Right renal cortex interstitium (tissue), 3 donors: ENCODE measurements at regions not wholly inside any gene's neighbourhood (a gene's known extent, or its start where the extent isn't known, plus 50 kb on each side); places are given as distances from the start of the nearest gene placed in this dataset.

Experiments used
- DNase-seq, 3 donors: peaks; one replicate each; pipeline ENCODE4 v3.0.0-alpha.2; 2013; ENCODE audit warnings: low read depth in 3 of 3, low spot score in 2 of 3

- DNase-seq = no peak
Observed at GRCh38 chr1:190540366-190540765, 62.7 kb upstream of the BRINP3 start.

GRCh38 chr1:190551638-190552037 lies 74.0 kb upstream of the BRINP3 start:
- DNase-seq = no peak

DNA sequence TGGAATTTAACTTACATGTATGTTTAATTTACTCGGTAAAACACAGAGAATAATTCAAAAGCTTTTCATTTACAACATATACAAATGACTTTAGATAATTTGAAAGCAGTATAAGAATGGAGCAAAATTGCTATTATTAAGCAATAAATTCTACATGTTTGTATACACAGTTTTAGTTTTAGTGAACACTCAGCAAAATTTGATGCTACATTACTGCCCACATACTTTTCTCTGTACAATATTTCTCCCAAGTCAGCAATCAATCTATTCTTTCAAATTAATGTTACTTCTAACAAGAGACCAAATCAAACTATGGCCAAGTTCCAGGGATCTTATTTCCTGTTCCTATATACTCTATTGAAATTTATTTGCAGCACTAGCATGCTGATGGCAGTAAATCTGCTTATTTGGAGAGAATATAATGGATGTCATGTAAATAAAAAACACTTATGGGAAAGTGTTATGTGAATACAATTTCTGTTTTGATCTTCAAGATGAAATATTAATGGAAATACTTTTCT lies 82.6 kb upstream of the BRINP3 start:
- DNase-seq = no peak

- DNase-seq = no peak
Observed at GRCh38 chr1:190563230-190563629, 85.6 kb upstream of the BRINP3 start.

DNA sequence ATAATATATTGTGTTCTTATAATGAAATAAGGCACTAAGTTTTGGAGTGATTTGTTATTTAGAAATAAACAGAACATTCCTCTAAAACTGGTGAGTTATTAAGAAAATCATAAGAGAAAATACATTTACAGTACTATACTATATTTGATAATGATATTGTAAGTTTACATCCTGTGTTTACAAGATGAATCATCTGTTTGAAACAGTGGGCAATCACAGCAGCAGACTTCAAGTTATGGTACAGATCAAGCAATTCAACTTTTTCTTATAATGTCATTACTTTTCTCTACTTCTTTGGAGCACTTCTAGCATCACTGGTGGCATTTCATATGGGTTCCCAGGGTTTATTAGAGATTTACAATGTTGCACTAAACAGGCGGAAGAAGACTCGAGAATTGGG lies 86.5 kb upstream of the BRINP3 start:
- DNase-seq = no peak

GRCh38 chr1:190578017-190578416 lies 100.4 kb upstream of the BRINP3 start:
- no peak for DNase-seq

DNA sequence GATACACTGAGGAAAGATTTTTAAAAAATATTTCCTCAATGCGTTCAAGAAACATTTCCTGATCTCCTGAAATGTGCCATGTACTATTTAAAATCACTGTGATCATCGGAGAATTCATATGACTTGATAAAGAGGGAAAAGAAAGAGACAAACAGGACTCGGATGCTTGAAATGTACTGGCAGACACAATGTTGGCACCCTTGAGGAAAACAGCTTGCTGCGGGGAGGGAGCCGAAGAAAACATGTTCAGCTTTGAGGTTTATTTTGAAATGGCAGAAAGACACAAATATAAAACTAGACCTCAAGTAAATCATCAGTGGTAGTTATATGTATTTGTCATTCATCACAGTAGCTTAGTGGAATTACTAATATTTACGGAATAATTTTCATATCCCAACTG lies 100.9 kb upstream of the BRINP3 start:
- no peak for DNase-seq

GRCh38 chr1:190579552-190580193 lies 102.0 kb upstream of the BRINP3 start:
- DNase-seq = no peak

DNA sequence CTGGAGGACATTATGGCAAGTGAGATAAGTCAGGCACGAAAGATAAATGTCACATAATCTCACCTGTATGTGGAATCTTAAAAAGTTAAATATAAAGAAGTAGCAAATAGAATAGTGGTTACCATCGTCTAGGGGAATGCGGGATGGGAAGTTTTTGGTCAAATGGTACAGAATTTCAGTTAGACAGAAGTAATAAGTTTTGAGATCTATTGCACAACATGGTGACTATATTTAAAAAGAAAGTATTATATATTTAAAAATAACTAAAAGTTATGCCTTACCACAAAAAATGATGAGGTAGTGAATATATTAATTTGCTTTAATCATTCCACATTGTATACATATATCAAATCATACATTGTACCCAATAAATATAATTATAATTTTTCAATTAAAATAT lies 106.2 kb upstream of the BRINP3 start:
- no peak for DNase-seq

DNA sequence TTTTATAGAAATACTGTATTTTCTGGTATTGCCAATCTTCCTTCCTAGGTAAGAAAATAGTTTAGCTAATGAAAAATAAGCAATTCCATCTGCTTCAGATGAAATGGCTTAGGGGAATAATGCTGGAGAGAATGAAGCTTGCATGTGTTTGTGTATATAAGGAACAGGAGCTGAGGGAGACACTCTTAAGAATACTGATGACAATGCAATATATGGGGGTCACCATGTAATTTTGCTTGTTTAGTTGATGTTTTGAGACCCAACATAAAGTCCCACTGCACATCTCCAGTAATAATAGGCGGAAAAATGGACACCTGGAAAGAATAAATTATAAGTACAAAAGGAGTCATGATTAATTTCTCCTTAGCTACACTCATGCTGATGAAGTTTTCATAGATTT lies 110.8 kb upstream of the BRINP3 start:
- DNase-seq = no peak

GRCh38 chr1:190595438-190595837 lies 117.8 kb upstream of the BRINP3 start:
- no peak for DNase-seq

DNA sequence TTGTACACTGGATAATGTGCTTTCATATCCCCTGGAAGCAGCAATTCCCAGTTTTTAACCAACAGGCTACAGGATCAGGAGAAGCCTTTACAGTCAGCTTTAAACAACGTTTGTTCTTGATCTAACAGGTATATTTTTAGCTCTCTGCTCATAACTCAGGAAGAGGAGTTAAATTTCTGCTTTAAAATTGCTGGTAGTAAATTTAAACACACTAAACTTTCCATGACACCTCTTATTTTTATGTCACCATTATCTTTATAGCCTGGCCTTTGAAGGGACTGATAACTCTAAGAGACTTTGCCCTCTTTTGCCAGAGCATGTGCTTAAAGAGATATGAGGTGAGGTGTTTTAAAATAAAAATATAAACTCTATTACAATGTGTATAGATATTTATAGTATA lies 119.6 kb upstream of the BRINP3 start:
- no peak for DNase-seq

GRCh38 chr1:190599670-190600069 lies 122.0 kb upstream of the BRINP3 start:
- DNase-seq = no peak

DNA sequence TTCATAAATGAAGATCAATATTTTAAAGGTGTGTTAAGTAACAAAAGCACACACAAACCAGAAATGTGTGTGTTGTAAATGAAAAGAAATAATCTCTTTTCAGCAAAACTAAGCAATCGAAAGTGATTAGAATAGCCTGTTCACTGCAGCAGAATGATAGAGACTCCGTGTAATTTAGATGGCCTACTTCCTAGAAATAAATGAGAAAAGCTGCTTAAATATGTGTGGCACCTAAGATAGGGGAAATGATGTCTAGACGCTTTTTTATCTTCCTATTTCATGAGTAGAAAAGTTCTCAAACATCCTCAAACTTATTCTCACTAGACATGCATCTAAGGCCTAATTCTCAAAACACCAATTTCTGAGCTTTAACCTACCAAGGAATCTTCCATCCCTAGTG lies 124.7 kb upstream of the BRINP3 start:
- no peak for DNase-seq

DNA sequence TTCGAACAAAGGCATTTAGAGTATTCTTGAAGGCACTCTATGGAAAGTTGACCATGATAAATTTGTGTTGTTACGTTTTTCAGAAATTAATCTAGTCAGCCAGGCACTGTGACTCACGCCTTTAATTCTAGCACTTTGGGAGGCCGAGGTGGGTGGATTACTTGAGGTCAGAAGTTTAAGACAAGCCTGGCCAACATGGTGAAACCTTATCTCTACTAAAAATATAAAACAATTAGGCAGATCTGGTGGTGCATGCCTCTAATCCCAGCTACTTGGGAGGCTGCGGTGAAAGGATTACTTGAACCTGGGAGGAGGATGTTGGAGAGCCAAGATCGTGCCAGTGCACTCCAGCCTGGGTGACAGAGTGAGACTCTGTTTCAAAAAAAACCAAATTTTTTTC lies 130.6 kb upstream of the BRINP3 start:
- DNase-seq = no peak

- DNase-seq = no peak
Observed at GRCh38 chr1:190615818-190616217, 138.2 kb upstream of the BRINP3 start.

DNA sequence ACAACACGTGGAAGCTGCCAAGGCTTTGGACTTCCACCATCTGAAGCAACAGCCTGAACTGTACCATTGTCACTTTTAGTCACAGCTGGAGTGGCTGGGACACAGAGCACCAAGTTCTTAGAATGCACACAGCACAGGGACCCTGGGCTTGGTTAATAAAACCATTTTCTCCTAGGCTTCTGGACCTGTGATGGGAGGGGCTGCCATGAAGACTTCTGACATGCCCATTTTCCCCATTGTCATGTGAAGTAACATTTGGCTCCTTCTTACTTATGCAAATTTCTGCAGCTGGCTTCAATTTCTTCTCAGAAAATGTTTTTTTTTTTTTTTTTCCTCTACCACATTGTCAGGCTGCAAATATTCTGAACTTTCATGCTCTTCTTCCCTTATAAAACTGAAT lies 138.6 kb upstream of the BRINP3 start:
- DNase-seq = no peak

DNA sequence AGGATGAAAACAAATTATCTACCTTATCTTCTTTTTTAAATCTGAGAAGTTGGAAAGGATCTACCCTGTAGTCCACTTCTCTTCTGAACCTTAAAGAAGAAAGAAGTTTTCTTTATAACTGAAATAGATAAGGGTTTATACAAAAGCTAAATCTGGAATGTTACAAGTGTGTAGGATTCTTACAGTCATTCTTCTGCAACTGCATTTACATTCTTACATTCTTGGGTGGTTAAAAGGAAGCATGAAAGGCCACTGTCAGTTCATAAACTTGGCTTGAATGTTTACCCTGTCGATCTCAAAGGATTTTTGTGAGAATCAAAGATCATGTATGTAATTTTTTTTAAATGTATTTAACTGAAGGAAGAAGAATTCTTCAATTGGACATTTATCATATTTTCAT lies 142.1 kb upstream of the BRINP3 start:
- DNase-seq = no peak

DNA sequence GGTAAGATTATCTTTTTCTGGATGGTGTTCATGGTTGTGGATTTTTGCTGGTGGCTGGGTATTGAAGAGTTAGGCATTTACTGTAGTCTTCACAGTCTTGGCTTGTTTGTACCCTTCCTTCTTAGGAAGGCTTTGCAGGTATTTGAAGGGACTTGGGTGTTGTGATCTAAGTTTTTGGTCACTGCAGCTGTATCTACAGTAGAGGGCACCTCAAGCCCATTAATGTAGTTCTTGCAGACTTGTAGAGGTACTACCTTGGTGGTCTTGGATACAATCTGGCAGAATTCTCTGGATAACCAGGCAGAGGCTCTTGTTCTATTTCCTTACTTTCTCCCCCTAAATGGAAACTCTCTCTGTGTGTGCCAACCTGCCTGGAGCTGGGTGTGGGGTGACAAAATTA lies 155.8 kb upstream of the BRINP3 start:
- DNase-seq = no peak

- no peak for DNase-seq
Observed at GRCh38 chr1:190634134-190634533, 156.5 kb upstream of the BRINP3 start.

- no peak for DNase-seq
Observed at GRCh38 chr1:190649553-190649952, 171.9 kb upstream of the BRINP3 start.

- DNase-seq = no peak
Observed at GRCh38 chr1:190658907-190659306, 181.2 kb upstream of the BRINP3 start.

- DNase-seq = no peak
Observed at GRCh38 chr1:190663962-190664361, 186.3 kb upstream of the BRINP3 start.
